GM19452 (cell line): ENCODE measurements at regions not wholly inside any gene's neighbourhood (a gene's known extent, or its start where the extent isn't known, plus 50 kb on each side); places are given as distances from the start of the nearest gene placed in this dataset.

Experiments used
- ATAC-seq: cut with Tn5 transposase; IDR thresholded peaks from one replicate; pipeline ENCODE4 v1.9.1; 2021; ENCODE audit not compliant: unreplicated experiment

DNA sequence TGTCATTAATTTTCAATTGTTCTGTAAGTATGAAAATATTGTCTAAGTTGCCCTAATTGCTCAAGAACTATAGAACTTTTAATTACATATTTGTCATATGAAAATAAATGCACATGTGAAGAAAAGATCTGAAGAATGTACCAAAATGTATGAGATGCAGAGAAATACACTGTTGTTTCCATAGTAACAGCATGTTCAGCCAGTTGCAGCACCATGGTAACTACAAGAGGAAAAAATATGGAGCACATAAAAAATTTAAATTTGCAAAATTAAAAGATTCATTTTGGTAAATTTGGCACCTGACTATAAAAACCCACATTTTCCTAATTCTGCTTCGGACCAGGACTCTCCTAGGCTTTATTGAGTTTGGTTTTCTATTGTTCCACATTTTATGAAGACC is 1170.0 kb upstream of the MIR17HG start:
- ATAC-seq, result no peak

DNA sequence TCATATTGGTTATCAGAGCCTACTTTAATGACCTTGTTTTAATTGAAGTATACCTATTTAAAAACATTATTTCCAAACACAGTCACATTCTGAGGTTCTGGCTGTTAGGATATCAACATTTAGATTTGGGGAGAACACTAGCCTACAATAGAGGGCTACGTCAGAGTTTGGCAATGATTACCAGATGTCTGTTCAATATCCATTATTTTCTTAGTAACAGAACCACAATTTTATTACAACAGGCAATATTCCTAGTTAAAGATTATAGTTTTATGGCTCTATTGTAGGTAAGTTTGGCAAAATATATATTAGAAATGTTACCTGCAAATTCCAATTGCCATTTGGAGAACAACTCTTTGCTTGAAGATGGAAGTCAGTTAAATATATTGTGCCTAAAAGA is 1163.1 kb upstream of the MIR17HG start:
- no peak for ATAC-seq

DNA sequence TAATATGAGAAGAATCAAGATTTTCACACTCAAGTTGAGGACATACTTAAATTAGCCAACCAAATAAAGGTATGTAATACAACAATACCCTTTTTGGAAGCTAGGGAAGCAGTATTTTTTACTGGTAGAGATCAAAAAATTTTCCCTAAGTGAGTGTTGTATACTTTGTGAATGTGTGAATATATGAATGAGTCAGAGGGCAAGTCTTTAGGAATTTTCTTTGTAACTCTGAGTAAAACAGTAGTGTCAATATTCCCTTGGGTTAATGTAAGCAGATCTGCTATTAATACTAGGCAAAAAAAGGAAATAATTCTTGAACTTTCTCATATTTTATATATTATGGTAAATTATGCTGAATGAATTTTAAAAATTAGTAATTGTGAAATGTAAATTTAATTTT is 1161.8 kb upstream of the MIR17HG start:
- no peak for ATAC-seq

DNA sequence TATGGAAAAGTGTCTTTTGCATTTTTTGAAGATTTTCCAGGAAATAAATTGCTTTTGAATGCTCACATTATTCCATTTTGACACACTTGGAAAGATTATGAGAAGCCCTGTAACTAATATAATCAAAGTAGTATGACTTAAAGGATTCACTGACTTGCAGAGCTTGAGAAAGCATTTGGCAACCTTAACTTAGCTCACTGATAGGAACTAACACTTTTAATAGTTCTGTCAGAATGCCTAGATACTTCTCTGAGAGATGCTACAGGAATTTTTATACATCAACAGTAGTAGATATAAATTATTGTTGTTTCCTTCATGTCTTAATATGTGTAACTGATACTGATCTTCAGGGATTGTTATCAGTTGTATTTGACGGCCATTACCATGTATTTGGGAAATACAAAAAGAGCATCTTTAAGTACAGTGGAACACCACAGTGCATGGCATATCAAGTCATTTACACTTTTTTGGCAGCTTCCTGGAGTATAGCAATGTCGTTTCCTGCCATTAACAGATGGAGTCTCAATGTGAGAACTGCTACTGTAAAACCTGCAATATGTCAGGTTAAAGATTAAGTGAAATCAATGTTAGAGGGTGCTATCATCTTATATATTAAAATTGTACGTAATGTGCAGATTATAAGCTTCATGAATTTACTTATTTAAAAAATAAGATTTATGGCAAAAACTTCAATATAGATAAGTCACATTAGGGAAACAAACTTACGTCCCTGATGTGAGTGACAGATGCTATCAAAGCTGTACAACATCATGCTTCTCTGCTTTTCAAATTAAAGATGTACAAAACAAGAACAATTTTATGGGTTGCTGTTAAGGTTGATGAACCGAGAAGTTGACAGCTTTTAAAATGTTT is 1159.8 kb upstream of the MIR17HG start:
- ATAC-seq, result no peak

DNA sequence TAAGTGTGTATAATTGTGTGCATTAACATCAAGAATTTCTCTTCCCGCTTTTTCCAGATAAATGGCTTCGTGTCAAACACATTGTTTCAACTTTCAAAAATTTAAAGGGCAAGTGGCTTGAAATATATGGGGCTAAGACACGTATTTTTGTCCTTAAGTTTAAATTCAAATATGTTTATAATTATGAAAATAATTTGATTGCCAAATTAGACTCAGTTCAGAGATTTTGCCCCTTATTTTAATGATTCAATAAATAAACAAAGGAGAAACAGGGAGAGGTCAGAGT is 1159.2 kb upstream of the MIR17HG start:
- no peak for ATAC-seq

DNA sequence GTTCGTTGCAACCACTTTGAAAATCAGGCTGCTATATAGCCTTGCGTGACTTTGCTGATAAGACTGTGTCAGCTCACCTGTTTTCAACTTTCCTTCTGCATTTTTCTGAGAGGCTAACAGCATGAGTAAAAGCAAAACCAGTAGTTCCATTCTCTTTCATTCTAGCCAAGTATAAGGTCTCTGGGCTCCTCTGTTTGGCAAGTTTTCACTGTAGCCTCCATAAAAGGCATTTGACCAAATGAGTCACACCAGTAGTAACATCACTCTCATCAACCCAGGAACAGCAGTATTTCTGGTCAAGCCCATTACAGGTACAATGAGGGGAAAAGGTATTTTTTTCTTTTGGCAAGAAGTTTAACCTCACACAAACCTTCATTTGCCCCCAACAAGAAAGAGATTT is 1149.8 kb upstream of the MIR17HG start:
- no peak for ATAC-seq

DNA sequence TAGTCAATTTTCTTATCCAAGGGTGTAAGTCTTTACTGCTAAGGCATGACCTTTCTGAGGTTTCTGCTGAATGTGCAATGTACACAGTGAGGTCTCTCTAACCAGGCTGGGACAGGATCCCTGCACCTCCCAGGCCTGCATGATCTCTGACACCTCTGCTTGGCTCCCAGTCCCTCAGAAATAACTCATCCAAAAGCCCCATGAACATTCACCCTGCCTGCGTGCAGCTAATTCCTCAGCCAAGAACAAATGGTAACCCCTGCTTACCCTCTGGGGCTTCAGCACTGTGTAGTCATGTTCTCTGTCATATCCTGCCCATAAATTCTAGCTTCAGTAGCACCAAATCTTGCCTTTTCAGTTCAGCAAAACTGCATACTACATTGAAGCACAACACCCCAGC is 1146.3 kb upstream of the MIR17HG start:
- no peak for ATAC-seq

DNA sequence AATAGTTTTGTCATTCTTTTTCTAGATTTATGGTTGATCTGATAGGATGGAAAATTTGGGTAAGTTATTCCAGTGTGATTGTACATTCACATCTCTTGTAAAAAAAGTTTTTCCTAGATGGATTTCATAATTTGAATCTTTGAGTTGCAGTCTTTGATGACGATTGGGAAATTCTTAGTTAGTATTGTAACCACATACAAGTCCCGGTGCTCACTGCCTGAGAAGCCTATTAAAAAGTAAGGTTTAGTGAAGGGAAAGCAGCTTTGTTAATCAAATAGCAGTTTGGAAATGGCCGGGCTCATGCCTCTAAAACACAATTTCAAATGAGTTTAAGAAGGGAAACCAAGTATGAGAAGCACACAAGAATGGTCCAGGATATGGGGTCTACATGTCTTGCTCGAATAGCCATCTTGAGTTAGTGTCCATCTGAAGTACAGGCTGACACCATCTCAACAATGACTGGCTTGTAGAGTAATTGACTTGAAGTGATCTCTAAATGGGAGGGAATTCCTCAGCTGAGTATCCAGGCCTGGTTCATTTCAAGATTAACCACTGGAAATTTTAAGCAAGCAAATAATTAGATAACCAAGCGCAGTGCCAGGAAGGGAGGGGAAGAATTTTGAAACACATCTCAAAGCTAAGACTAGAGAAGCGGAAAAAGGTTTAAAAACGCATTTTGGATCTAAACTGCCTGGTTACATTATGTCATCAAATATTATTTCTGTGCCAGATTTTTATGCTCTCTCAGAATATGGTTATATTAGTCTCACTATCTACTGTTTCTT is 1145.6 kb upstream of the MIR17HG start:
- no peak for ATAC-seq

DNA sequence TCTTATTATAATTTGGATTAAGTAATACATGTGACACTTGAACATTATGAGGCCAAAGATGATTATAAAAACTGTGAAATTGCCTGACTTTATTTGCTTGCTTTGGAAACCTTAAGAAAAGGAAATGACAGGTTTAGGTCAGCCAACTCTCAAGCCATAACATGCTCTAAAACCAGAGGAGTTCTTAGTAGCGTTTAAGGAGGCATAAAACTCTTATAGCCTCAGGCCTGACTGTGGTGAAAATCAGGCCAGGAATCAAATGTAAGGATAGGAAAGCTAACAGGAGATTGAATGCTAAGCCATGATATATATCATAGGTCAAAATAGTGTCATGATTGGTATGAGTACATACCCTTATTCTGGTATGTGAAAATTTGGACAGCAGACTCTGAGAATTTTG is 1142.4 kb upstream of the MIR17HG start:
- no peak for ATAC-seq

DNA sequence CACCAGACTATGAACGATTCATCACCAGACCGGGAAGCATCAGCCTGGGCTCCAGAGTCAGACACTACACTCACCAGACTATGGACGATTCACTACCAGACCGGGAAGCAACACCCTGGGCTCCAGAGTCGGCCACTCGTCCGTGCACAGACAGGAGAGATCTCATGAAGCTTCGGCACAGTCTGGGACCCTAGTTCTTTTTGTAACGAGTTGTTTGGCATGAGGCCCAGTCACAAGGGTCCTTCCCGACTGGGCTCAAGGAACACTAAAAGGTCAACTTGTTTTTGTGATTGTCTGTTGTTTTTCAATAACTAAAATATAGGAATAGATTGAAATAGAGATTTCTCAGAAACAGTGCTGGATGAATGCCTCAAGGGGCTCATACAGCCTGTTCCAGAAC is 1141.6 kb upstream of the MIR17HG start:
- ATAC-seq, result no peak

DNA sequence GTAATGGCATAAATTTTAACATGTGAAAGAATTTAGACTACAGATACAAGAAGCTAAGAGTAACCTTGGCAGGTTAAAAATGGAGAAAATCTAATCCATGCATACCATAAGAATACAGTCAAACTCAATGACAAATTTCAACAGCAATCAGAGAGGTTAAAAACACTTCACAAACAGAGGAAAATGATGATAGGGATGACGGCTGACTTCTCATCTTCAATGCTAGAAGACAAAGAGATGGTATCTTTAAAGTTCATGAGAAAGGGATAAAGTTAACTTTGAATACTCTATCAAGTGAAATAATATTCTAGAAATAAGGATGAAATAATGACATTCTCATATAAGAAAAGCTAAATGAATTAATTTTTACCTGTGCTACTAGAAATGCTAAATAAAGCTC is 1130.2 kb upstream of the MIR17HG start:
- no peak for ATAC-seq

DNA sequence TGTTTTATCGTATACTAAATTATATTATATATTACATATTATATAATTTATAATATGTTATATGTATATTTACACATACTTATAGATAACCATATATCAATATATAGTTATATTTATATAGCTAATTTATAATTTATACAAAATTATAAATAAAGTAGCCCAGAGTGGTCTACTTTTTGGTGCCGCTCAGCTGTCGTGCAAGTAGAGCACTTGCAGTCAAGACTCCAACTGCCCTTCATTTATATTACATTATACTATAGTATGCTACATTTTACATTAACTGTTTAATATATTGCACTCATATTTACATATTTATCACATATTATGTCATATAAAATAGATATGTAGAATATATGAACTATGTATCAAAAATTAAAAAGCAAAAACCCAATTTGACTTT is 1124.7 kb upstream of the MIR17HG start:
- ATAC-seq, result no peak

DNA sequence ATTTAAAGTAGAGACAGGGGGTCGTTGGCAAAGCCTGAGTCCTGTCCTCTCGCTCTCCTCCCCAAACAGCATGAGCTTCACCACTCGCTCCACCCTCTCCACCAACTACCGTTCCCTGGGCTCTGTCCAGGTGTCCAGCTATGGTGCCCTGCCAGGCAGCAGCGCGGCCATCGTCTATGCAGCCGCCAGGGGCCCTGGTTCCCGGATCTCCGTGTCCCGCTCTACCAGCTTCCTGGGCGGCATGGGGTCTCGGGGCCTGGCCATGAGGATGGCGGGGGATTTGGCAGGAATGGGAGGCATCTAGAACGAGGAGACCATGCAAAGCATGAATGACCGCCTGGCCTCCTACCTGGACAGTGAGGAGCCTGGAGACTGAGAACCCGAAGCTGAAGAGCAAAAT is 1117.2 kb upstream of the MIR17HG start:
- no peak for ATAC-seq

DNA sequence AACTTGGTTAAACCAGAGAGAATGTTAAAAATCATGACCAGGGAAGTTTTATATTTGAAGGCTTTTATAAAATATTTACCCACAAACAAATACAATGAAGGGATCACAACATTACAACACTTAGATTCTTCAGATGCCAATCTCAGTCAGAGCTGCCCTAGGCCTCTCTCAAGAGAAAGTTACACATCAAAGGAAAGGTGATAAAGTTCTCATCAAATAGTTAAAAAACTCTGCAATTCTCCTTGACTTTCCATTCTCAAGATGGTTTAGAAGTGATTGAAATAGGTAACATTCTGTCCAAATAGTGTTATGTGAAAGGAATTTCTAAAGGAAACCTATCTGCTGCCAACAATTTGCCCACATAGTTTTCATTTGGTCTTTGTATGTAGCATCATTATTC is 1115.2 kb upstream of the MIR17HG start:
- no peak for ATAC-seq

DNA sequence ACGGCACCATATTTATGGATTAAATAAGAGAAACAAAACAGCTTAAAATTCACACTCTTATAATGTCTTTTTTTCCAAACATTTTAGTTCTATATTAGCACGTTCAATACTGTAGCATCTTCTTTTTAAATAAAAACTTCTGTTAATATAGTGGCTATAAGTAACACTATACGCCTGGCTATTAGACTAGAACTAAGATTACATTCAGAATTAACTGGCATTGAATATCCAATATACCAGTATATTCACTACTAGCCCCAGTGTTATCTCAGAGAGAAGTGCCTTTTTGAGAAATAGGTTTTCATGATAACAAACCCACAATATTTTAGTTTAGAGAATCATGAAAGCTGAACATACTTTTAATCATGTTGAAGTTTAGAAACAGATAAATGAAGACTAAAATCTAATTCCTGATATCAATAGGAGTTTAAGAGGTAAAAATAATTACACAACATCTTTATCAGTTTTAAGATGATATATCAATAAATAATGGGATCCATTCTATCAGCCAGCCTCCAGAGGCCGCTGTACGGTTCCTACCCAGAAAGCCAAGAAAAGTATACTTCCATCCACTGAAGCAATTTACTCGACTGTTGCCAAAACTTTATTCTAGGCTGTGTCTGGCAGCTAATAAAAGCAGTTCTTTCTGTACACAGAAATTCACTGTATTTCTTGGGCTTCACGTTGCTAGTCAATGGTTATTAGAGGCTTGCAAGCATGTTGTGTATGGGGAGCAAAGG is 1113.4 kb upstream of the MIR17HG start:
- ATAC-seq, result no peak

DNA sequence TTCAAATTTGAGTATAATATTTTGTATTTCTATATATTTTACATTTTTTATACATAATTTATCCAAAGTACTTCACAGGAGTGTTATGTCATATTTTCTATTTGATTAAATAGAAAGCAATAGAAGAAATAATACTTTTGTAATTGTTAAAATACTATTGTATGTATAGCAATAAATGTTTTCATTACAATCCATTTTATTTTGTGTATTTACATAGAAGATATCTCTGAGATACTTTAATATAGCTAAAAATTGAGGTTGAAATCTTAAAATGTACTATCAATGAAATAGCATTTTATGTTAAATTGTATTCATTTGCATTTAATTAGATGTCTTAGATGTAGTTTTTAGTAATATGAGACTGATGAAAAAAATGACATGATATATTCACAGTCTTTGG is 1109.6 kb upstream of the MIR17HG start:
- ATAC-seq, result no peak

DNA sequence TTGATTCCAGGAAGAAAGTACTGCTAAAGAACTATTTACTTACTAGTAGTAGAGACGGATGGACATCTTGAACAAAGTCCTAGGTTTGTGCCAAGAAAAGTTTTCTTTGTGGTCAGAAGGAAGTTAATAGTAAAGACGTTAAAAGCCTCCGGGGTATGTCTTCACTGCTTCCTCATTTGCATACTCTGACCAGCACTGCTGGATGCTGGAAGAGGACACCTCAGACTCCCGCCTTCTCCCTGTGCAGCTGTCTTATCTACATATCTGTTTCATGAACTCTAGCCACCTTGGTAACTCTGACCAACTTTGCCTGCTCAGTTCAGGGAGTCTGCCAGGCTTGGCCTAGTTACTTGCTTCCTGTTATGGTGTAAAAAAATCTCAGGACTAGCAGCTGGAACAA is 1109.1 kb upstream of the MIR17HG start:
- ATAC-seq, result no peak

DNA sequence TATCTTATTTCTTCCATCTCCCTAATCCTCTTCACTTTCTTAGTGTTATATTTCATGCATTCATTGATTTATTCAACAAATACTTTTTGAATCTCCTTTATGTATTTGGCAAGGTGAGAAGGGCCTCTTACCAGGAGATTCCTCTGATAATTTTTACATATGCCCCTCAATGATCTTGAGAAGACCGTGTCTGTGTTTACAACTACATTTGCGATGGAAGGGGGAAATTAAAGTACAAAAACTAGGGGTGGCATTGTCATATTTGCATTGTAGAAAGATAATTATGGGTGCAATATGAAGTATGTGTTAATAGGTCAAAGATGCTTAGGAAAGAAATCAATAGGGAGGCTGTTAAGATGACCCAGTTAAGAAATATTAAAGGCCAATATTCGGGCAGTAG is 1108.4 kb upstream of the MIR17HG start:
- ATAC-seq, result no peak

DNA sequence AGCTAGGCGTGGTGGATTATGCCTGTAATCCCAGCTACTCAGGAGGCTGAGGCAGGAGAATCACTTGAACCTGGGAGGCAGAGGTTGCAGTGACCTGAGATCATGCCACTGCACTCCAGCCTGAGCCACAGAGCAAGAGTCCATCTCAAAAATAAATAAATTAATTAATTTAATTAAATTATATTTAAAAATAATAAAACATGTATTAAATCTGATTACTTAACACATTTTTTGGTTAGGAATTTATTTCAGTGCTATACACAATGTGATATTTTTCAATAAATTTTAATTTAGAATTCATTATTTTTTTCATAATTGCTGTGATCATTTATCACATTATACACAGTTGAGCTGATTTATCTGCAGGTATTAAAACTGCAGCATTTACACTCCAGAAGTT is 1101.5 kb upstream of the MIR17HG start:
- no peak for ATAC-seq

DNA sequence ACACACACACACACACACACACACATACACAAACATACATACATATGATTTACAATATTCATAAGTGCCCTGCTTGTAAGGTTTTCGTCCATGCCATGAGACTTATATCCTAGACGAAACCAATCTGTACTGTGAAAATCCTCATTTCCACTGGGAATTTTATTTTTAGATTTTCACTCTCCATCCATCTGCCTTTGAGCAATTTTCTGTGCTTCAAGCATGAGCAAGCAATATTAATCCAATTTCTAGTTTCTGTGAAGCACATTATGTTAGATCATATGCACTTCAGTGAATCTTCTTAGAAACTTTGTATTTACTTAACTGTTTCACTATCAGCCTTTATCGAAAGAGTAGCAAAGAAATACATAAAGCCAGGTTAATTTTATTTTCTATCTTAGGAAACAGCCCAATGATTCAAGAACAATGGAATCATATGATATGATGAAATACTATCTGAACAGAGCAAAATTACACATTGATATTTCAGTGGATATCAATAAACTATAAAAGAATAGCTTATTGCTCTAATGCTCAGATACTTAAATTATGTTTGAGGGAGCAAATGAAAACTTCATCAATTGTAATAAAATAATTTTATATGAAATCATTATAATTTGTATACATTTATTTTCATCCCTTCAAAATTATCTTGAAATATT is 1100.7 kb upstream of the MIR17HG start:
- no peak for ATAC-seq

DNA sequence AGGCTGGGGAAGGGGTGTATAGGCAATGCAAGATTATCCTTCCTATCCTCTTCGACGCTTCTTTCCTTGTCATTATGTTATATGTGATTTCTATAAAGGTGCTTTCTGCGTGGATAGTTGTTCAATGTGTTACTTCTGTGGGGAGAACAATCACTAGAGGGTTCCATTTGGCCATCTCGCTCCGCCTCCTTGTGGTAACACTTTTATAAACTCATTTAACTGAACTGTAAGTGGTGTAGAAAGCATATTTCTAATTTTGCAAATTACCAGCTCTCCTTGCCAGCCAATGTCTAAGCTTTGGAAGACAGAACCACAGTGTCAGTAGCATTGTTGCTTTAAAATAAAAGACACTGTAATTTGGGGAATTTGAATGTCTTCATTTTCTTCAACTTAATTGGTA is 1093.7 kb upstream of the MIR17HG start:
- ATAC-seq, result no peak
